ENCODE measurements at regions not wholly inside any gene's neighbourhood (a gene's known extent, or its start where the extent isn't known, plus 50 kb on each side); places are given as distances from the start of the nearest gene placed in this dataset.
"Not testable (repeated sequence)": the region's sequence is repeated elsewhere in the genome, so short reads cannot be mapped to it uniquely, and the experiment has no call there.

DNA sequence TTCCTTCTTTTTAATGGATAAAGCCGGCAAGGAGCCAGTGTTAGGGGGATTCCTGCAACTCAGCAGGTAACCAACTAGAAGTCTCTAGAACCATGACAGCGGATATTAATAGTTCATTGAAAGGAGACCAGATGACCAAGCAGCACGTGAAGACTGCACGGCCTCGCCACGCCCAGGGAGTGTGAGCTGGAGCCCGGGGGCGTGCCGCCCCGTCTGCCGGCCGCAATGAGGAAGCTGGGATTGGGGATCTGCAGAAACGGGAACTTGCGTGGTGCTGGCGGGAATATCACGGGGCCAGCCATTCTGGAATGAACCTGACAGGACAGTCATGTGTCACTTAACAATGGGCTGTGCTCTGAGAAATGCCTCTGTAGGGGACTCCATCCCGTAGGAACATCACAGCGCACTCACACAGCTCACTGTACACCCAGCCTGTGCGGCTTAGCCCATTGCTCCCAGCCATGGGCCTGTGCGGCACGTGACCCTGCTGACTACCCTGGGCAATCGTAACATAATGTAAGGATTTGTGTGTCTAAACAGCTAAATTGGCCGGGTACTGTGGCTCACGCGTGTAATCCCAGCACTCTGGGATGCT lies 4092.8 kb upstream of the TPTE start:
- H3K9me3 Mint-ChIP-seq; H3K79me2 ChIP-seq (replicated peaks; ENCODE audit: insufficient read depth); H3K36me3 Mint-ChIP-seq (ENCODE audit: low read depth); H3K4me1 Mint-ChIP-seq; H3K4me1 ChIP-seq (ENCODE audit: insufficient read depth); H3K9me2 ChIP-seq (ENCODE audit: insufficient read depth); H3K4me3 ChIP-seq; ATAC-seq; DNase-seq (ENCODE audit: low spot score); H3K27me3 Mint-ChIP-seq (ENCODE audit: insufficient read depth, low read depth, poor library complexity); H4K20me1 ChIP-seq (replicated peaks; ENCODE audit: insufficient read depth); H2AFZ ChIP-seq; H3F3A ChIP-seq (replicated peaks; ENCODE audit: low read depth); H3K27ac Mint-ChIP-seq; H3K4me3 Mint-ChIP-seq; H3K36me3 ChIP-seq (ENCODE audit: insufficient read depth); H3K4me2 ChIP-seq; H3K27ac ChIP-seq (ENCODE audit: low read depth); H3K27me3 ChIP-seq (ENCODE audit: insufficient read depth): not testable (repeated sequence)

DNA sequence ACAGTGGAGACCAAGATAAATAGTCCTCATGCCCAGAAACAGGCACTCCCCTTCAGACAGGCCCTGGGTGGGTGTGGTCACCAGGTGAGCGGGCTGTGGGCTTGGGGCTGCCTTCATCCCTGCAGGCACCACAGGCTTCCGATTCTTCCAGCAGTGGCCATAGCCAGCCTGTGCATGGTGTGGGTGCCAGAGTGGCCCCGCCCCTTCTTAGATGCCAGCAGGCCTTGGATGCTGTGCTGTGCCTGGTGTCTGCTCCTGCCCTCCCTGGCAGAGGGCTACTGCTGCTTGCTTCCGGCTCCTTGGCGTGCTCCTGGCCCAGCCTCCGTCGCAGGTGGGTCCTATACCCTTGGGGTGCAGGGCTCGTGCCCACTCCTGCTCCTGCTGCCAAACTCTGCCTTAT lies 4091.5 kb upstream of the TPTE start:
- not testable (repeated sequence) for H2AFZ ChIP-seq; H3K4me3 Mint-ChIP-seq; H3K36me3 ChIP-seq (ENCODE audit: insufficient read depth); DNase-seq (ENCODE audit: low spot score); ATAC-seq; H3K4me3 ChIP-seq; H3K4me2 ChIP-seq; H3K79me2 ChIP-seq (replicated peaks; ENCODE audit: insufficient read depth); H4K20me1 ChIP-seq (replicated peaks; ENCODE audit: insufficient read depth); H3K9me3 Mint-ChIP-seq; H3K36me3 Mint-ChIP-seq (ENCODE audit: low read depth); H3K27ac ChIP-seq (ENCODE audit: low read depth); H3K4me1 Mint-ChIP-seq; H3K9me2 ChIP-seq (ENCODE audit: insufficient read depth); H3K4me1 ChIP-seq (ENCODE audit: insufficient read depth); H3K27me3 ChIP-seq (ENCODE audit: insufficient read depth); H3K27me3 Mint-ChIP-seq (ENCODE audit: insufficient read depth, low read depth, poor library complexity); H3F3A ChIP-seq (replicated peaks; ENCODE audit: low read depth); H3K27ac Mint-ChIP-seq

DNA sequence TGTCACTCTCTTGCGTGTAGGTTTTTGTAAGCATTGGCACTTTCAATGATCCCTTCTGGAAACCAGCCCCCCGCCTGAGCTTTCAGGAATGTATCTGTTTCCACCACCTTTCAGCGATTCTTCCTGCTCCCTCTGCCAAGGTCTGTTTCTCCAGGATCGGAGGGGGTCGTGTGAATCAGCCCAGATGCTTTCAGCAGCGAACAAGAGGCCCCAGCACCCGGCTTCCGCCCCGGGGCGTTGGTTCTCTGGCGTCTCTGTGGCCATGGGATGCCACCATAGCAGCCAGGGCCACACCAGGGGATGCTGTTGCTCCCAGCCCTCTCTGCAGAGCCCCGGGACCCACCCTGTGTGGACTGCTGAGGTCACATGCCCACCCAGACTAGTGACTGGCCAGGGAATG lies 4088.2 kb upstream of the TPTE start:
- H3F3A ChIP-seq (replicated peaks; ENCODE audit: low read depth); DNase-seq (ENCODE audit: low spot score): not testable (repeated sequence)

DNA sequence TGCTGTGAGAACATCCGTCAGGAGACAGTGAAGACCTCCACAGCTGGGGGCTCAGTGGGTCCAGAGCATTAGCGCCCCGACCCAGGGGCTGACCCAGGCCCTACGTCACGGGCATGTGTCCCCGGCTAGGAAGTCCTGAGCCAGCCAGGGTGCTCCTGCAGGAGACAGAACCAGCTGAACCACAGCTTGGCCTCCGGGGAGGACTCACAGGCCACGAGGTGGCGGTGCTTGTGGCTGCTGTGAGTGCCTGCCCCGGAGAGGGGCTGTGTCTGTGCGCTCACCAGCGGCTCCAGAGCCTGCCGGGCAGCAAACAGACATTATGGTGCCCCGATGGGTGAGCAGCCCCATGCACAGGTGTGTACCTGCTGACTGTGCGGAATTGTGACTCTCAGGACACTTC lies 4085.2 kb upstream of the TPTE start:
- not testable (repeated sequence) for DNase-seq (ENCODE audit: low spot score)

More for the DNA sequence above, 4088.2 kb upstream of the TPTE start:
- not testable (repeated sequence) for H3K4me2 ChIP-seq; H4K20me1 ChIP-seq (replicated peaks; ENCODE audit: insufficient read depth); H3K36me3 ChIP-seq (ENCODE audit: insufficient read depth); H3K27me3 ChIP-seq (ENCODE audit: insufficient read depth); H3K4me3 Mint-ChIP-seq; H3K27ac ChIP-seq (ENCODE audit: low read depth); ATAC-seq; H3K4me1 Mint-ChIP-seq; H3K79me2 ChIP-seq (replicated peaks; ENCODE audit: insufficient read depth); H2AFZ ChIP-seq; H3K27ac Mint-ChIP-seq; H3K4me3 ChIP-seq; H3K4me1 ChIP-seq (ENCODE audit: insufficient read depth); H3K36me3 Mint-ChIP-seq (ENCODE audit: low read depth); H3K9me2 ChIP-seq (ENCODE audit: insufficient read depth); H3K9me3 Mint-ChIP-seq; H3K27me3 Mint-ChIP-seq (ENCODE audit: insufficient read depth, low read depth, poor library complexity)

DNA sequence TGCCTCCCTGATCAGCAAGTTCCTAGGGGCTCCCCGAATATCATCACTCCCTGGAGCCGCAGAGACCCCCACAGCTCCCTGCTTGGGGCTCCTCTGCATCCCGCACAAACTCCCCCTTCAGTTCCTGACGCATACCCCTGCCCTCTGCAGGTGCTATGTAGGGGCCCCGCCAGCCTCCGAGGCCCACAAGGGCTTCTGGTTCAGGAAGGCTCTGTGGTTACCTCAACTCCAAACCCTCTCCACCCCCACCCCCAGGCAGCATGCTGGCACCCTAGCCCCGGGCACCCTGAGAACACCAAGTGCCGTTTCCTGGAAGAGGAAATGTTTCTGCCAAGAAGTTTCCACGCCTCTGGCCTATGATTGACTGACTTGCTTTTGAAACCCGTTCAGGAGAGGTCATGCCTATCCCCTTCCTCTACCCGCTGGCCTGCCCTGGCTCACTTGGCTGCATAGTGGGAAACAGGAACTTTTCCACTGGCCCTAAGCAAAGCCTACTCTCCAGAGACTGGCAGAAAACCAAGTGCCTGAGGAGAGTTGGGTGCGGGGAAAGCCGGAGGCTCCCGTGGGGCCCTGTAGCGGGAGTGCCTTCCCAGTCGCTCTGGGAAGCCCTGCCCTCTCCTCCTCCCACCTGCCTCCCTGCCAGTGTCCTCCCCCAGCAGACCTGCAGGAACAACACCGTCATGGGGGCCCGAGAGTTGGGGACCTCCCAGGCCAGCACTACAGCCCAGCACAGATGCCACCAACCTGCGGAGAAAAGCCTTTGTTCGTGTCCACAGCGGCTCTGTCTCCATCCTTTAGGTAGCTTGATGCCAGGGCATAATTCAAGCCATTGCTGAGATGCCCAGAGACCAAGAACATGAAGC lies 4084.2 kb upstream of the TPTE start:
- DNase-seq (ENCODE audit: low spot score); H3K4me3 ChIP-seq; H3K4me3 Mint-ChIP-seq; H3K36me3 ChIP-seq (ENCODE audit: insufficient read depth); H3F3A ChIP-seq (replicated peaks; ENCODE audit: low read depth); H3K27ac Mint-ChIP-seq; H3K9me2 ChIP-seq (ENCODE audit: insufficient read depth); H2AFZ ChIP-seq; H3K4me1 Mint-ChIP-seq; H3K27me3 ChIP-seq (ENCODE audit: insufficient read depth); H3K4me2 ChIP-seq; H3K27me3 Mint-ChIP-seq (ENCODE audit: insufficient read depth, low read depth, poor library complexity); H3K9me3 Mint-ChIP-seq; H3K36me3 Mint-ChIP-seq (ENCODE audit: low read depth); H3K79me2 ChIP-seq (replicated peaks; ENCODE audit: insufficient read depth); H3K4me1 ChIP-seq (ENCODE audit: insufficient read depth); H4K20me1 ChIP-seq (replicated peaks; ENCODE audit: insufficient read depth); H3K27ac ChIP-seq (ENCODE audit: low read depth): not testable (repeated sequence)
- peak; percentile 38 for ATAC-seq

More for the DNA sequence above, 4085.2 kb upstream of the TPTE start:
- H3K27me3 Mint-ChIP-seq (ENCODE audit: insufficient read depth, low read depth, poor library complexity); H3K9me3 Mint-ChIP-seq; H3K4me1 ChIP-seq (ENCODE audit: insufficient read depth); H3K4me1 Mint-ChIP-seq; H3K36me3 Mint-ChIP-seq (ENCODE audit: low read depth); H3K36me3 ChIP-seq (ENCODE audit: insufficient read depth); H3K27ac ChIP-seq (ENCODE audit: low read depth); H3K4me3 Mint-ChIP-seq; H3K27me3 ChIP-seq (ENCODE audit: insufficient read depth); H3K4me2 ChIP-seq; H3K27ac Mint-ChIP-seq; H4K20me1 ChIP-seq (replicated peaks; ENCODE audit: insufficient read depth); H3K79me2 ChIP-seq (replicated peaks; ENCODE audit: insufficient read depth); H2AFZ ChIP-seq; H3K4me3 ChIP-seq; H3K9me2 ChIP-seq (ENCODE audit: insufficient read depth); H3F3A ChIP-seq (replicated peaks; ENCODE audit: low read depth): not testable (repeated sequence)
- peak; percentile 13; the same call in 1 of the 3 replicates for ATAC-seq

DNA sequence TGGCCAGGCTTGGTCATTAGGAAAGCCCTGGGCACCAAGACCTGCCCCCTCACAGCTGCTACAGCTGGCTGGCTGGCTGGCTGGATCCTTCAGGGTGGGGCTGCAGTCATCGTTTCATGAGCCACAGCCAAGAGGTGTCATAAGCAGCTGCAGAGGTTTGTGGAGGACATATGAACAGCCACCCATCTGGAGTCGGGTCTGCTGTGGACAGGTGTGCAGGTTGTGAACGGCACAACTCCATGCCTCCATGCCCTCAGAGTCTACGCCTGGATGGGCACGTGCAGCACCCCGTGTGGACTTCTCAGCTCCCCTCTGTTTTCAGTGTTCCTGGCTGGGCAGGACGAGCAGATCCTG lies 4083.6 kb upstream of the TPTE start:
- not testable (repeated sequence) for ATAC-seq; H3K4me1 ChIP-seq (ENCODE audit: insufficient read depth); H3K27me3 ChIP-seq (ENCODE audit: insufficient read depth); H3K36me3 ChIP-seq (ENCODE audit: insufficient read depth); H3K4me1 Mint-ChIP-seq; H3F3A ChIP-seq (replicated peaks; ENCODE audit: low read depth); H3K9me2 ChIP-seq (ENCODE audit: insufficient read depth); H3K27ac Mint-ChIP-seq; H3K36me3 Mint-ChIP-seq (ENCODE audit: low read depth); H2AFZ ChIP-seq; H3K27ac ChIP-seq (ENCODE audit: low read depth); H3K9me3 Mint-ChIP-seq; H4K20me1 ChIP-seq (replicated peaks; ENCODE audit: insufficient read depth); H3K79me2 ChIP-seq (replicated peaks; ENCODE audit: insufficient read depth); H3K27me3 Mint-ChIP-seq (ENCODE audit: insufficient read depth, low read depth, poor library complexity); H3K4me3 Mint-ChIP-seq; H3K4me2 ChIP-seq; DNase-seq (ENCODE audit: low spot score); H3K4me3 ChIP-seq

Measured in GM23338 (cell line).